AG09319 (cell line): ENCODE measurements at regions not wholly inside any gene's neighbourhood (a gene's known extent, or its start where the extent isn't known, plus 50 kb on each side); places are given as distances from the start of the nearest gene placed in this dataset.

ENCODE experiments used
- DNase-seq: peaks from one replicate; pipeline ENCODE4 v3.0.0-alpha.2; 2010; ENCODE audit warnings: low read depth; ENCODE audit errors: extremely low read depth
- CTCF ChIP-seq: IDR thresholded peaks from 2 replicates; pipeline ENCODE4 v1.5.1; 2011; ENCODE audit warnings: low read depth, mild to moderate bottlenecking, inconsistent platforms, low read length, moderate library complexity

DNA sequence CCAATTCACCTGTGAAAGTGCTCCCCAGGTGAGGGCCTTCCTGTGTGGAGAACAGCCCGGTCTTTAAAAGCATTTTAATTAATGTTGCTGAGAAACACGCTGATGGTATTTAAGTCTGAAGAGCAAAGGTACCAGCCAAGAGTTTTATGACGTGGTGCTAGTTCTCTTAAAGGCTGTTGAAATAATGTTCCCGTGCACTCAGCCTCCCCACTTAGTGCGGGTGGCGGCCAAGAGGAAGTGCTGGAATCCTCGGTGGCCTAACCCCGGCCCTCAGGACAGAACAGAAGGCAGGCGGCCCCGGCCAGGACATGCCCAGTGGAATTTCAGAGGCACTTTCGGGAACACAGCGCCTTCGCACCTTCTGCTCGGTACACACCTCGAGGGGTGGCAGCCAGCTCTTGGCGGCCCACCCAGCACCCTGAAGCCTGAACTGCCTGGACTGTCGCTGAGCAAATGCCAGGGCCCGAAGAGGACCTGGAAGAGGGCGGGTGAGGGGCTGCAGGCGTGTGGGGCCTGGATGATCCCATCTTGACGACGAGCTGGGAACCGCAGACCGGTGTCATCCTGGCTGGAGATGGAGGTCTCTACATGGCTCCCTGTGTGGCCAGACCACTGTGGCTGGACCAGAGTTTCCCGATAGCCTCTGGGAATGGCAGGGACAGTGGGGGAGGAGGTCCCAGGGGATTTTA lies 142.9 kb downstream of the ASB1 start:
- DNase-seq: no peak
- TF ChIP-seq CTCF: no peak

DNA sequence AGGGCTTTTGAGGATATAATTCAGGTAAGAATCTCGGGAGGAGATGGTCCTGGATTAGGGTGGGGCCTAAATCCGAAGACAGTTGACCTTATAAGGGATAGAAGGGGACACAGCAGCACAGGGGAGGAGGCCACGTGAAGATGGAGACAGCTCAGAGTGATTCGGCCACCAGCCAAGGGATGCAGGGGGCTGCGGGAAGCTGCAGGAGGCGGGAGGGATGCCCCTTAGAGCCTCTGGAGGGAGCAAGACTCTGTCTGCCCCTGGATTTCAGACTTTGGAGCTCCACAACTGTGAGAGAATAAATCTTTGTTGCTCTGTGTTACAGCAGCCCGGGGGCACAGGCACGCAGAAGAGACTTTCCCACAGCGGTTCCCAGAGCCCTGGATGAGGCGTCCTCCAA lies 143.7 kb downstream of the ASB1 start:
- DNase-seq: no peak
- TF ChIP-seq CTCF: no peak

- no peak for DNase-seq
- no peak for TF ChIP-seq CTCF
Observed at GRCh38 chr2:238570926-238571325, 144.2 kb downstream of the ASB1 start.

DNA sequence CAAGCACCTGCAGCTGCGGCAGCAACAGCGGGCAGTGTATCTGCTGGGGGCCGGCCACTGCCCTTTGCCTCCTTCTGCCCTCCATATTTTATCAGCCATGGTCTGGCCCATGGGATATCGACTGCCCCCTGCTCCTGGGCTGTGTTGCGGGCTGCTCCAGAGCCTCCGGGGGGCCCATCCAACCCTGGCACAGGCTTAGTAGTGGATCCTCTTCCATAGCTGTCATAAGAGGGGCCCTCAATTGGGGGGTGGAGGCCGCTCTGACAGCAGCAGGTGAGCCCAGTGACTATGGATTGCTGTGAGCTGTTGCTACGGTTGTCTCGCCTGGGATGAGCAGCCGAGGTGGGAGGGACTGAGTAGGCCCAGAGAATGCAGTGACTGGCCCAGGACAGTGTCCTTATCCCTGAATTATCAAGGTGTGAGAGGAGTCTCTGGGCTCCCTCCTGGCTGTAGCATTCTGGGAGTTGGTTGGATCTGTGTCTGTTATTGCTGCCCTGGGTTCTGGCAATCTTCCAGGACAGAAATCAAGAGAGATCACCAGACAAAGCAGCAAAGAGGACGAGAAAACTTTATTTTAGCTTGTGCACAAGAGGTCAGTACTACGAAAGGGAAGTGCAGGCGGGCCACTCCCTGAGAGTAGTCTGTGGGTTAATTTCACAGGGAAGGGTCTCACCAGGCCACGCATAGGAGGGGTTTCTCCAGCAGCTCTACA lies 145.1 kb downstream of the ASB1 start:
- no peak for TF ChIP-seq CTCF
- DNase-seq: no peak

DNA sequence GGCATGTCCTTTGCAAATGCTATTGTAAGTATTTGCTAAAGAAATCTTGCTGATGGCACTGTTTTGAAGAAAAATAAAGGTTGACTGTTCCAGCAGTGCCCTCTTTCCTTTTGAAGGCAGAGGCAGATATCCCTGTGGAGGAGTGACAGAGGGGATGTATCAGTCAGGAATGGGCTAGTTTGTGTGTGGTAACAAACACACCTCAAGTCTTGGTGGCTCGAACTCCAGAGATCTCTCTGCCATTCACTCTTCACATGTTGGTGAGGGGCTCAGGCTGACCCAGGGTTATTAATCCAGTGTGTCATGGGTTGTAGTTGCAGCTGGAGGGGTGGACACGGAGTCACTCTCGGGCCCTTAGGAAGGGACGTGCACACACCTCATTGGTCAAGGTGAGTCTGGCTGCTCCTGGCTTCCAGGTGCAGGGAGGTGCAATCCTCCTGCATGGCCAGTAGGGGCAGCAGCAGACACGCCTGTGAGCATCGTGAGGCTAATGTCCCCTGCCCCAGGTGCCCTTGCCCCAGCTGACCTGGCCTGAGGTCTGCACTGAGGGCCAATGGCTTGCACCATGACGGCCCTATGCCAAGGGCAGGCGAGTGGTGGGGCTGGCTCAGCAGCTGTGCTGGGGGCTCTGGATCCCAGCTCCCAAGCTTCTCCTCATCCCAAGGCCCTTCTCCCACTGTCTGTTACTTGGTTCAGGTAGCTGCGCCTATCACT lies 146.5 kb downstream of the ASB1 start:
- peak; percentile 21 for TF ChIP-seq CTCF
- DNase-seq: no peak

GRCh38 chr2:238573916-238574315 lies 147.2 kb downstream of the ASB1 start:
- no peak for DNase-seq
- no peak for TF ChIP-seq CTCF
